ENCODE measurements at regions not wholly inside any gene's neighbourhood (a gene's known extent, or its start where the extent isn't known, plus 50 kb on each side); places are given as distances from the start of the nearest gene placed in this dataset.

DNA sequence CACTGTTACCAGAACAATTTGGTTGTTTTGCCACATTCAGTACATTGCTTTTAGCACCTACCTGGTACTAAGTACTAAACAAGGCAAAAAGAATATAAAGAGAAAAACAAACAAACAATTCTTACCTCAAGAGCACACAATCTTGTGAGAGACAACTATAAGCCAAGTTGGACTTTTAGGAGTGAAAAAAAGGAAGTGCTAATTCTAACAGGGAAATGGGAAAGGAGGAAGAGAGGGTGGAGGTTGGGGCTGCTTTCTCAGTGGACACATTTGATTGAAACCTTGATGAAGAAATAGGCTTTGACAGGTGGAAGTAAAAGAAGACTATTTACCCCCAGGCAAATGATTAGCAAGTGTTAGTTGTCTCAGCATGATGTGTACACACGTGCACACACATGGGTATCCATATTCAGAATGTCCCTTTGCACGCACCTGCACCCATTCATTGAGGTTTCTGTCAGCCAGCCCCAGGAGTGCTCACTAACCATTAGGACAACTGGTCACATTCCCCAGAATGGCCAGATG lies 302.6 kb downstream of the ACTL7B start:
- TF ChIP-seq, protein P1, sequence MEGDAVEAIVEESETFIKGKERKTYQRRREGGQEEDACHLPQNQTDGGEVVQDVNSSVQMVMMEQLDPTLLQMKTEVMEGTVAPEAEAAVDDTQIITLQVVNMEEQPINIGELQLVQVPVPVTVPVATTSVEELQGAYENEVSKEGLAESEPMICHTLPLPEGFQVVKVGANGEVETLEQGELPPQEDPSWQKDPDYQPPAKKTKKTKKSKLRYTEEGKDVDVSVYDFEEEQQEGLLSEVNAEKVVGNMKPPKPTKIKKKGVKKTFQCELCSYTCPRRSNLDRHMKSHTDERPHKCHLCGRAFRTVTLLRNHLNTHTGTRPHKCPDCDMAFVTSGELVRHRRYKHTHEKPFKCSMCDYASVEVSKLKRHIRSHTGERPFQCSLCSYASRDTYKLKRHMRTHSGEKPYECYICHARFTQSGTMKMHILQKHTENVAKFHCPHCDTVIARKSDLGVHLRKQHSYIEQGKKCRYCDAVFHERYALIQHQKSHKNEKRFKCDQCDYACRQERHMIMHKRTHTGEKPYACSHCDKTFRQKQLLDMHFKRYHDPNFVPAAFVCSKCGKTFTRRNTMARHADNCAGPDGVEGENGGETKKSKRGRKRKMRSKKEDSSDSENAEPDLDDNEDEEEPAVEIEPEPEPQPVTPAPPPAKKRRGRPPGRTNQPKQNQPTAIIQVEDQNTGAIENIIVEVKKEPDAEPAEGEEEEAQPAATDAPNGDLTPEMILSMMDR (IDR thresholded peaks at IDR 0.05; ENCODE audit: borderline replicate concordance, control extremely low read depth, extremely low read depth, insufficient read depth, missing control alignments) = no peak
- DNase-seq (ENCODE audit: low spot score) = no peak
- in situ Hi-C loops (cut with MboI; ENCODE audit: low sequenced_read_pairs, unreplicated experiment) = no loop called here

DNA sequence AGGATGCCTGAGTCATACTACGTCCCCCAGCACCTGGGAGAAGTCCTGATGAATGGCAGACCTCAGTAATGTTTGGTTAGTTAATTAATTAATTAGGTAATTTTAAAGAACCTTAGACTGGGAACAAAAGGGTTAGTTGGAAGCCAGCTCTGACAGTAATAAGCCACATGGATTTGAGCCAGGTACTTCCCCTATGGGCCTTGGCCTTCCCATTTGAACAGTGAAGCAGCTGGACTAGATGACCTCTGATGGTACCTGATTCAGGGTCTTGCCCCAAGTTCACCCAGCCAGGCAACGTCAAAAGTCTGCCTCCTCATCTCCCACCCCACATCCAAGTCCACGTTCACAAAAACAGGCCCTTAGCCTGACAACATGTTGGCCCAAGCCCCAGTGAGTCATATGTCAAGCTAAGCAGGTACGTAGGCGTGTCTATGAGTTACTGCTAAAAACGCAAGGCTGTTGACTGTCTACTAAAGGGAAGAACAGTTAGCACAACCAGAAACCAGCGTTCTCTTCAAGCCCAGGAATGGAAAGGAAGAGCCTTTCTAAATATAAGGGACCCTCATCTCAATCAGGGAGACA lies 303.2 kb downstream of the ACTL7B start:
- DNase-seq (ENCODE audit: low spot score) = no peak
- in situ Hi-C loops (cut with MboI; ENCODE audit: low sequenced_read_pairs, unreplicated experiment) = no loop called here
- TF ChIP-seq, protein P1 (IDR thresholded peaks at IDR 0.05; ENCODE audit: borderline replicate concordance, control extremely low read depth, extremely low read depth, insufficient read depth, missing control alignments) = no peak

DNA sequence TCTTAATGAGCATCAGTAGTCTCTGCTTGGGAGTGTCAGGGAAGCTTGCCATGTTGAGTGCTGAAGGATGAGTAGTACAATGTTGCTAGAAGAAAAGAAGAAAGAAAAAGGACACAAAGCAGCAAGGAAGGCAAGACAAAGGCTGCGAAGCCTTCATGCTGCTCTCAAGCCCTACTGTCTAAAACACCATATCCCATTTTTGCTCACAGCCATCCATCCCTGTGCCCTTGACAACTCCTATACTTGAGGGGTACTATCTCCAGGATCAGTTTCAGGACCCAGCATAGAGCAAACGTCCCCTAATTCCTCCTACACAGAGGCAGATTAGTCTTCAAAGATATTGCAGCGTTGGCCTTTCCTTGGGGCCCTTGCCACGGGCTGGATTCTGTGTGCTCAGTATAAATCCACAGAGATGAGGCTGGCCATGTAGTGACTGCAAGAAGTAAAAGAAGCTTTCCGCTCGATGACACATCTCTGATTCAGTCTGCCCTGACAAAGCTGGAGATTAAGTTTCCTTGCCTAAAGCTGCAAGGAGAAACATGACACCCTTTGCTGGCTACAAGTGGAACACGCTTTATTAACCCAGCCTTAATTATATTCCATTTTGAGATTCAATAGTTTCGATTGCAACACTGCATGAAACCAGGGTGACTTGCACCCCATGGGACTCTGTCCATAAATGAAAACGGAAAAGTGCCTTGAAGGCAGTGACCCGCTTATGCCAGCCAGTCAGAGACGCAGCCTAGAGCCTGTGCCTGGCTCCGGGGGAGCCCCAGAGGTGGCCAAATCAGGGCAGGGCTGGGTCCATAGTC lies 304.6 kb downstream of the ACTL7B start:
- in situ Hi-C loops (cut with MboI; ENCODE audit: low sequenced_read_pairs, unreplicated experiment) = no loop called here
- DNase-seq (ENCODE audit: low spot score) = no peak

DNA sequence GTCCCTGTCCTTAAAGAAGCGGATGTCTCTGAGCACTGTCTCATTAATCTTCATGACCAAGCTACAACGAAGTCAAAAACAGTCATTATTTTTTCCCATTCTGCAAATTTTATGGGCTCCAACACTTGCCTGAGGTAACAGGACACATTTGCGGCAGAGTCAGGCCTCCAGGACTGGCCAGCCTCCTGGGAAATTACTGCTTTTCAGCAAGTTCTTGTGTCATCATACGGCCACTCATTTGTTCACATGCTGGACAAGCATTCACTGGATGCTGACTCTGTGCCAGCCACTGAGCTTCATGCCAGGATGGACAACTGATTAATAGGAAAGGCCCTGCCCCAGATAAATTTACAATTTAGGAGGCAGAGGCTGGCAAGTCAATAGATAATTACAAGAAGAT lies 305.7 kb downstream of the ACTL7B start:
- no peak for DNase-seq (ENCODE audit: low spot score)
- TF ChIP-seq, protein P1 (IDR thresholded peaks at IDR 0.05; ENCODE audit: borderline replicate concordance, control extremely low read depth, extremely low read depth, insufficient read depth, missing control alignments) = no peak
- in situ Hi-C loops (cut with MboI; ENCODE audit: low sequenced_read_pairs, unreplicated experiment) = no loop called here

More for the DNA sequence above, 304.6 kb downstream of the ACTL7B start:
- TF ChIP-seq, protein P1 (IDR thresholded peaks at IDR 0.05; ENCODE audit: borderline replicate concordance, control extremely low read depth, extremely low read depth, insufficient read depth, missing control alignments) = no peak

DNA sequence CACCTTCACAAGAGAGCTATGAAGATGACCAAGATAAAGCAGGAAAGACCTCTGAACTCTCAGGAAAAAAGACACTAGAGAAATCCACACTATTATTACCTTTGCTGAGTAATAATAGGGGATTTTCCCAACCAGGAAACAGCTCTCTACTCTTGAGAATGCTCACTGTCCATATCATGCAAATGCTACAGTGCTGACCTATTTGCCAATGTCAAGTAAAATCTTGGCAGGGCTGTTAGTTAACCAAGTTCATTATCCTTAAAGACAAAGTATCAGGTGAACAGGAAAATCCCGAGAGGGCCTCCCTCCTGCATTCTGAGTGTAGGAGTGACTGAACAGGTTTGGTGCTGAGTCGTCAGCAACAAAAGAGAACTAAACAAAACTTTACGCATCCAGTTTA lies 306.6 kb downstream of the ACTL7B start:
- no peak for DNase-seq (ENCODE audit: low spot score)
- in situ Hi-C loops (cut with MboI; ENCODE audit: low sequenced_read_pairs, unreplicated experiment) = no loop called here
- TF ChIP-seq, protein P1 (IDR thresholded peaks at IDR 0.05; ENCODE audit: borderline replicate concordance, control extremely low read depth, extremely low read depth, insufficient read depth, missing control alignments) = no peak

DNA sequence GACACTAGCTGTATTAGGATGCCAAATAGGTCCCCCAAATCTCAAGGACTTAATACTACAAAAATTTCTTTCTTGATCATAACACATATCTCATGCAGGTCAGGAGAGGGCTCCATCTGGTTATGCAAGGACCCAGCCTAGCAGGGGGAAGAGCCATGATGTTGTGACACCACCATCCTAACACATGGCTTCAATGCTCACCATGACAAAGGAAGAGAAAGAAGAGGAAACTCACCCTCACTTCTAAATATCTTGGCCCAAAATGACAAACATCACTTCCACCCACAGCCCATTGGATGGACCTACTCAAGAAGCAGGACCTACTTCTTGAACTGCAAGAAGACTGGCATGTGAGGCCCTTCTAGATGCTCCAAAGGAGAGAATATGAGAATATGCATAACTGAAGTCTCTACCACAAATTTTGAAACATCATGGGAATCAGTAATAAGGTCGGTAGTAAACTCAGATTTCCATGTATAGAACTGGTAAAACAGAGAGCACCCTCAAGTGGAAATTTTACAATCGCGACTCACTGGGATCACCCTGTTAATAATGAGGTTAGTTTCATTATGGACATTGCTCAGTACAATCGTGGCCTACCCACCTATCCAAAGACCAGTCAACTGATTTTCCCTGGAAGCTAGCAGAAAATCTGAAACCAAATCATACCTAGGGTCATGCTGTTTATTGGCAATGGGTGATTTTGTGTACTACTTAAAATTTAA lies 308.2 kb downstream of the ACTL7B start:
- in situ Hi-C loops (cut with MboI; ENCODE audit: low sequenced_read_pairs, unreplicated experiment) = no loop called here
- TF ChIP-seq, protein P1 (IDR thresholded peaks at IDR 0.05; ENCODE audit: borderline replicate concordance, control extremely low read depth, extremely low read depth, insufficient read depth, missing control alignments) = no peak
- DNase-seq (ENCODE audit: low spot score) = no peak
